Vagina (tissue), 2 donors: ENCODE measurements at regions not wholly inside any gene's neighbourhood (a gene's known extent, or its start where the extent isn't known, plus 50 kb on each side); places are given as distances from the start of the nearest gene placed in this dataset.

Experiments
- POLR2A ChIP-seq, 2 donors: fragments of 450-650 bp; IDR thresholded peaks; one replicate each; pipeline ENCODE4 v1.6.1; 2017; ENCODE audit warnings: antibody characterized with exemption in 2 of 2, mild to moderate bottlenecking in 2 of 2, moderate library complexity in 2 of 2
- POLR2AphosphoS5 ChIP-seq, 2 donors: sonication (generic); formaldehyde crosslinking; IDR thresholded peaks; one replicate each; pipeline ENCODE4 v1.9.0; 2017; ENCODE audit warnings: antibody characterized with exemption in 2 of 2, mild to moderate bottlenecking in 2 of 2, low read depth in 1 of 2; ENCODE audit not compliant: insufficient read depth in 1 of 2
- TF ChIP-seq, protein P1 (sequence below), 3 experiments: fragments of 450-650 bp in 2 of 3; fragments of 200-600 bp in 1 of 3; sonication (generic) in 1 of 3; IDR thresholded peaks; one replicate each; pipeline ENCODE4 v1.5.1; 2017 to 2019; ENCODE audit warnings: antibody characterized with exemption in 3 of 3, mild to moderate bottlenecking in 2 of 3, moderate library complexity in 2 of 3

GRCh38 chr2:190763100-190763499 is 114.2 kb downstream of the NAB1 start:
- TF ChIP-seq, protein P1, sequence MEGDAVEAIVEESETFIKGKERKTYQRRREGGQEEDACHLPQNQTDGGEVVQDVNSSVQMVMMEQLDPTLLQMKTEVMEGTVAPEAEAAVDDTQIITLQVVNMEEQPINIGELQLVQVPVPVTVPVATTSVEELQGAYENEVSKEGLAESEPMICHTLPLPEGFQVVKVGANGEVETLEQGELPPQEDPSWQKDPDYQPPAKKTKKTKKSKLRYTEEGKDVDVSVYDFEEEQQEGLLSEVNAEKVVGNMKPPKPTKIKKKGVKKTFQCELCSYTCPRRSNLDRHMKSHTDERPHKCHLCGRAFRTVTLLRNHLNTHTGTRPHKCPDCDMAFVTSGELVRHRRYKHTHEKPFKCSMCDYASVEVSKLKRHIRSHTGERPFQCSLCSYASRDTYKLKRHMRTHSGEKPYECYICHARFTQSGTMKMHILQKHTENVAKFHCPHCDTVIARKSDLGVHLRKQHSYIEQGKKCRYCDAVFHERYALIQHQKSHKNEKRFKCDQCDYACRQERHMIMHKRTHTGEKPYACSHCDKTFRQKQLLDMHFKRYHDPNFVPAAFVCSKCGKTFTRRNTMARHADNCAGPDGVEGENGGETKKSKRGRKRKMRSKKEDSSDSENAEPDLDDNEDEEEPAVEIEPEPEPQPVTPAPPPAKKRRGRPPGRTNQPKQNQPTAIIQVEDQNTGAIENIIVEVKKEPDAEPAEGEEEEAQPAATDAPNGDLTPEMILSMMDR (IDR thresholded peaks at IDR 0.05): no peak
- no peak for TF ChIP-seq POLR2AphosphoS5 (IDR thresholded peaks at IDR 0.05; ENCODE audit: insufficient read depth in 1 of 2, low read depth in 1 of 2)
- TF ChIP-seq POLR2A (IDR thresholded peaks at IDR 0.05): no peak
